ENCODE measurements at regions not wholly inside any gene's neighbourhood (a gene's known extent, or its start where the extent isn't known, plus 50 kb on each side); places are given as distances from the start of the nearest gene placed in this dataset.

GRCh38 chr4:188989371-188989770 lies 850.1 kb downstream of the TRIML1 start:
- intact Hi-C loops (cut with DNase I; ENCODE audit: low total_unique reads) = no loop called here
- Histone ChIP-seq H3K27ac (no peak overlapping the region), H3K36me3 (no peaks in the 10 kb centered on the region), H3K4me3 (no peak overlapping the region), H3K27me3 (no peaks in the 10 kb centered on the region), H3K9me3 (no peaks in the 10 kb centered on the region), H3K4me1 (no peaks in the 10 kb centered on the region)
- DNase-seq = no peak
- no peak for TF ChIP-seq CTCF (IDR thresholded peaks at IDR 0.05)

DNA sequence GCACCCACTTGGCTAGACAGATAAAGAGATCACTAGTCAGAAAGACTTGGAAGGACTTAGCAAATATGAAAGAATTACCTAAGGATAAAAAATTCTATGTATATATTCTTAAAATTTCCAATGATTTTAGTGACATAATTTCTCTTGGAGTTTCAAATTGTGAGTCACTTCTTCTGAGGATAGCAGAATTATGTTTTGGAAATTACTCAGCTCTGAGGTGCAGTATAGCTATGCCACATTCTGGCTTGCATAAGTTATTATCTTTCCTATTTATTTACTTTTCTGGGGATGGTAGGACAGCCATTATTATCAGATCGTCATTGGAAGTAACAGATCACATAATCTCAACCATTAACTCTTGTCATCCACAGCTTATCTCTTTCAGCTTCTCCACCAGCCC lies 853.5 kb downstream of the TRIML1 start:
- TF ChIP-seq CTCF (IDR thresholded peaks at IDR 0.05) = no peak
- intact Hi-C loops (cut with DNase I; ENCODE audit: low total_unique reads) = no loop called here
- Histone ChIP-seq H3K27ac (no peak overlapping the region), H3K27me3 (no peaks in the 10 kb centered on the region), H3K36me3 (no peaks in the 10 kb centered on the region), H3K4me1 (no peaks in the 10 kb centered on the region), H3K9me3 (no peaks in the 10 kb centered on the region), H3K4me3 (no peak overlapping the region)
- no peak for DNase-seq

- intact Hi-C loops (cut with DNase I; ENCODE audit: low total_unique reads) = no loop called here
Observed at GRCh38 chr4:188993871-188994270, 854.6 kb downstream of the TRIML1 start.

DNA sequence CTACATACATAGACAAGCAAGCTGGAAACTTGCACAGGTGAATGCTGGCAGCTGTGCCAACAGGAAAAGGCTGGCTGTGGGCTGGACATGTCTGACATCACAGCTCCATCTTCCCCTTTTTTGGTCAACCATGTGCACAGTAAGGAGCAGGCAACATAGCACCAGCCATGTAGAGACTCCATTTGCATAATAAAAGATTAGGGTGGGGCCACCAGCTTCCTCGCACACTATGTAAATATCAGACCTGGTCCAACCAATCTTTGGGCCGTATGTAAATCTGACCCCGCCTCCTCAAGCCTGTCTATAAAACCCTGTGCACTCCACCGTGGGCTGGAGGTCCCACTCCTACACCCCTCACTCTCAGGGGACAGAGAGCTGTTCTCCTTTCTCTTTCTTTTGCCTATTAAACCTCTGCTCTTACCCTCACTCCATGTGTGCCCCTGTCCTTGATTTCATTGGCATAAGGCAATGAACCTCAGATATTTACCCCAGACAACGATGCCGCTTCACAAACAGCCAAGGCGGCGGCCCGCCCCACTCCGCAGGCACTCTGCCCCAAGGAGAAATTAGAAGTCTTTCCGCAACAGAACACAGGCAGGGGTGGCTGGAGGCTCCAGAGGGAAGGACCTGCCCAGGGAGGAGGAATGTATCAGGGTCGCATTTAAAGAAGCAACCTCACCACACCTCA lies 862.2 kb downstream of the TRIML1 start:
- H3K9me3 ChIP-seq = no peaks in the 10 kb centered on the region
- H3K4me3 ChIP-seq = no peak overlapping the region
- intact Hi-C loops (cut with DNase I; ENCODE audit: low total_unique reads) = no loop called here
- no peak overlapping the region for H3K27ac ChIP-seq
- no peak for TF ChIP-seq CTCF (IDR thresholded peaks at IDR 0.05)
- no peaks in the 10 kb centered on the region for H3K4me1 ChIP-seq
- no peak for DNase-seq
- no peaks in the 10 kb centered on the region for H3K36me3 ChIP-seq
- no peaks in the 10 kb centered on the region for H3K27me3 ChIP-seq

More at GRCh38 chr4:188993871-188994270, 854.6 kb downstream of the TRIML1 start:
- no peaks in the 10 kb centered on the region for H3K27me3 ChIP-seq
- TF ChIP-seq CTCF (IDR thresholded peaks at IDR 0.05) = no peak
- H3K4me1 ChIP-seq = no peaks in the 10 kb centered on the region
- H3K36me3 ChIP-seq = no peaks in the 10 kb centered on the region
- no peaks in the 10 kb centered on the region for H3K9me3 ChIP-seq
- no peak overlapping the region for H3K4me3 ChIP-seq
- DNase-seq = no peak
- H3K27ac ChIP-seq = no peak overlapping the region

GRCh38 chr4:189001971-189002450 lies 862.8 kb downstream of the TRIML1 start:
- intact Hi-C loops (cut with DNase I; ENCODE audit: low total_unique reads) = no loop called here
- Histone ChIP-seq H3K9me3 (no peaks in the 10 kb centered on the region), H3K36me3 (no peaks in the 10 kb centered on the region), H3K4me1 (no peaks in the 10 kb centered on the region), H3K4me3 (no peak overlapping the region), H3K27me3 (no peaks in the 10 kb centered on the region), H3K27ac (no peak overlapping the region)
- TF ChIP-seq CTCF (IDR thresholded peaks at IDR 0.05) = no peak
- no peak for DNase-seq
